Cardiac muscle cell (in vitro differentiated cells and primary cell): ENCODE measurements at regions not wholly inside any gene's neighbourhood (a gene's known extent, or its start where the extent isn't known, plus 50 kb on each side); places are given as distances from the start of the nearest gene placed in this dataset.
A peak's percentile ranks its signal among the peaks of the same experiment; 100 is the strongest.
"Not testable (repeated sequence)": the region's sequence is repeated elsewhere in the genome, so short reads cannot be mapped to it uniquely, and the experiment has no call there.

Experiments used
- DNase-seq, 2 donors: peaks; one replicate each; pipeline versions ENCODE4 v3.0.0 to v3.0.0-alpha.2; 2010 to 2017; ENCODE audit warnings: low read depth in 1 of 2, low spot score in 1 of 2
- H3K27ac ChIP-seq: fragments of 200-600 bp; sonication (generic); 2 replicates; pipeline ENCODE4 v1.5.1; 2016
- H3K27me3 ChIP-seq: fragments of 200-600 bp; sonication (generic); 2 replicates; pipeline ENCODE4 v1.6.0; 2016; ENCODE audit warnings: control low read depth
- H3K36me3 ChIP-seq: fragments of 200-600 bp; sonication (generic); 2 replicates; pipeline ENCODE4 v1.5.1; 2016; ENCODE audit warnings: control low read depth
- H3K4me1 ChIP-seq: fragments of 200-600 bp; sonication (generic); 2 replicates; pipeline ENCODE4 v1.8.1; 2017; ENCODE audit warnings: low read depth, mild to moderate bottlenecking, mixed run types
- H3K4me3 ChIP-seq: fragments of 200-600 bp; sonication (generic); 2 replicates; pipeline ENCODE4 v1.5.1; 2016; ENCODE audit warnings: mild to moderate bottlenecking
- H3K9me3 ChIP-seq: fragments of 200-600 bp; sonication (generic); 2 replicates; pipeline ENCODE4 v1.5.1; 2017; ENCODE audit warnings: low read depth, mild to moderate bottlenecking, control low read depth
- CTCF ChIP-seq: IDR thresholded peaks from 2 replicates; pipeline ENCODE4 v1.5.1; 2012; ENCODE audit warnings: low read depth, mild to moderate bottlenecking, low read length

- Histone ChIP-seq H3K36me3 (no peaks in the 10 kb centered on the region), H3K27me3 (no peaks in the 10 kb centered on the region), H3K4me3 (no peak overlapping the region), H3K27ac (peak overlapping the region; percentile 2), H3K9me3 (no peaks in the 10 kb centered on the region), H3K4me1 (peaks cover 9% of the 10 kb centered on the region)
- DNase-seq = no peak
- TF ChIP-seq CTCF = no peak
Observed at GRCh38 chr3:5768281-5768945, 580.9 kb downstream of the EDEM1 start.

- DNase-seq = no peak
- no peaks in the 10 kb centered on the region for H3K27me3 ChIP-seq
Observed at GRCh38 chr3:5769825-5770224, 582.3 kb downstream of the EDEM1 start.

GRCh38 chr3:5774337-5774736 lies 586.8 kb downstream of the EDEM1 start:
- H3K27ac ChIP-seq = peak overlapping the region; percentile 52
- TF ChIP-seq CTCF = no peak
- DNase-seq = peak in 1 of 2 donors; percentile 4
- H3K27me3 ChIP-seq = no peaks in the 10 kb centered on the region
- no peaks in the 10 kb centered on the region for H3K9me3 ChIP-seq
- peaks cover 10% of the 10 kb centered on the region for H3K4me1 ChIP-seq
- H3K36me3 ChIP-seq = no peaks in the 10 kb centered on the region
- H3K4me3 ChIP-seq = no peak overlapping the region

More at GRCh38 chr3:5769825-5770224, 582.3 kb downstream of the EDEM1 start:
- TF ChIP-seq CTCF = no peak
- Histone ChIP-seq H3K9me3 (no peaks in the 10 kb centered on the region), H3K27ac (no peak overlapping the region), H3K36me3 (no peaks in the 10 kb centered on the region), H3K4me3 (no peak overlapping the region), H3K4me1 (peaks cover 16% of the 10 kb centered on the region)

- not testable (repeated sequence) for H3K4me3 ChIP-seq, DNase-seq, H3K9me3 ChIP-seq, H3K36me3 ChIP-seq, H3K27ac ChIP-seq, H3K27me3 ChIP-seq
- H3K4me1 ChIP-seq = peaks cover 11% of the 10 kb centered on the region
Observed at GRCh38 chr3:5775100-5775499, 587.6 kb downstream of the EDEM1 start.

- Histone ChIP-seq H3K4me3 (no peak overlapping the region), H3K4me1 (peaks cover 8% of the 10 kb centered on the region), H3K27me3 (no peaks in the 10 kb centered on the region), H3K27ac (no peak overlapping the region), H3K36me3 (no peaks in the 10 kb centered on the region), H3K9me3 (no peaks in the 10 kb centered on the region)
- DNase-seq = no peak
- TF ChIP-seq CTCF = no peak
Observed at GRCh38 chr3:5784690-5785089, 597.2 kb downstream of the EDEM1 start.

GRCh38 chr3:5787861-5788488 lies 600.5 kb downstream of the EDEM1 start:
- Histone ChIP-seq H3K9me3 (no peaks in the 10 kb centered on the region), H3K27ac (no peak overlapping the region), H3K36me3 (no peaks in the 10 kb centered on the region), H3K4me3 (no peak overlapping the region), H3K4me1 (no peaks in the 10 kb centered on the region), H3K27me3 (no peaks in the 10 kb centered on the region)
- DNase-seq = peak in 1 of 2 donors; percentile 53
- no peak for TF ChIP-seq CTCF
